Activated CD8-positive, alpha-beta T cell treated with anti-CD3 and anti-CD28 coated beads for 36 hours (primary cell): ENCODE measurements at regions not wholly inside any gene's neighbourhood (a gene's known extent, or its start where the extent isn't known, plus 50 kb on each side); places are given as distances from the start of the nearest gene placed in this dataset.
"Not testable (repeated sequence)": the region's sequence is repeated elsewhere in the genome, so short reads cannot be mapped to it uniquely, and the experiment has no call there.

Experiments used
- ATAC-seq: fragments of 200-7000 bp; cut with Tn5 transposase; one replicate; pipeline ENCODE4 v1.10.0; 2021; ENCODE audit warnings: mild to moderate bottlenecking, moderate library complexity
- CTCF ChIA-PET: fragments of 350-600 bp; sonication (Branson Sonifier 250); formaldehyde crosslinking; loops from one replicate; lab custom pipeline; 2021; ENCODE audit warnings: antibody characterized with exemption; lab: Charles Lee
- POLR2A ChIA-PET: fragments of 350-600 bp; sonication (Branson Sonifier 250); formaldehyde crosslinking; loops from one replicate; lab custom pipeline; 2021; ENCODE audit warnings: antibody characterized with exemption; lab: Charles Lee
- DNase-seq: peaks from one replicate; pipeline ENCODE4 v3.0.0-alpha.2; 2020
- H3K27ac Mint-ChIP-seq: one replicate; pipeline ENCODE4 v1.8.0; 2021; ENCODE audit warnings: mild to moderate bottlenecking, mixed read lengths
- H3K27me3 Mint-ChIP-seq: one replicate; pipeline ENCODE4 v1.8.0; 2021; ENCODE audit warnings: mixed read lengths
- H3K36me3 Mint-ChIP-seq: one replicate; pipeline ENCODE4 v1.8.0; 2021; ENCODE audit warnings: low read depth, mixed read lengths
- H3K4me1 Mint-ChIP-seq: one replicate; pipeline ENCODE4 v1.8.0; 2021; ENCODE audit warnings: low read depth, mixed read lengths
- H3K4me3 Mint-ChIP-seq: one replicate; pipeline ENCODE4 v1.8.0; 2021; ENCODE audit warnings: mild to moderate bottlenecking, moderate library complexity, mixed read lengths
- H3K9me3 Mint-ChIP-seq: one replicate; pipeline ENCODE4 v1.8.0; 2021; ENCODE audit warnings: mixed read lengths
- CTCF ChIP-seq: fragments of 200-600 bp; IDR thresholded peaks from one replicate; pipeline ENCODE4 v1.8.0; 2022; ENCODE audit warnings: antibody characterized with exemption, mild to moderate bottlenecking
- intact Hi-C: fragments of 100-400 bp; cut with micrococcal nuclease; formaldehyde crosslinking; loops from one replicate; pipeline ENCODE4 v1.10.0; 2022

- Mint-ChIP-seq H3K4me3 (no peak overlapping the region), H3K27ac (no peak overlapping the region), H3K9me3 (peaks cover 10% of the 10 kb centered on the region), H3K36me3 (no peaks in the 10 kb centered on the region), H3K27me3 (no peaks in the 10 kb centered on the region), H3K4me1 (no peaks in the 10 kb centered on the region)
- no peak for ATAC-seq
- TF ChIP-seq CTCF = no peak
- ChIA-PET CTCF (no interaction called here), POLR2A (interaction anchor here (0.6 kb wide), 1 partner anchor 1207 kb away, joined by 3 read pairs; no protein-coding TSS in a partner anchor)
- DNase-seq = no peak
- intact Hi-C loops = no loop called here
Observed at GRCh38 chr1:189696297-189696696, 781.4 kb downstream of the BRINP3 start.

- no peaks in the 10 kb centered on the region for H3K36me3 Mint-ChIP-seq
Observed at GRCh38 chr1:189697113-189697512, 780.6 kb downstream of the BRINP3 start.

GRCh38 chr1:189701606-189702005 lies 776.1 kb downstream of the BRINP3 start:
- H3K27me3 Mint-ChIP-seq = no peaks in the 10 kb centered on the region
- H3K27ac Mint-ChIP-seq = no peak overlapping the region
- intact Hi-C loops = no loop called here
- POLR2A ChIA-PET = no interaction called here
- H3K9me3 Mint-ChIP-seq = peaks cover 3% of the 10 kb centered on the region
- DNase-seq (no peak), ATAC-seq (no peak)
- TF ChIP-seq CTCF = no peak
- H3K36me3 Mint-ChIP-seq = no peaks in the 10 kb centered on the region
- CTCF ChIA-PET = no interaction called here
- H3K4me3 Mint-ChIP-seq = no peak overlapping the region
- no peaks in the 10 kb centered on the region for H3K4me1 Mint-ChIP-seq

More at GRCh38 chr1:189697113-189697512, 780.6 kb downstream of the BRINP3 start:
- Mint-ChIP-seq H3K4me1 (no peaks in the 10 kb centered on the region), H3K9me3 (peaks cover 10% of the 10 kb centered on the region), H3K4me3 (no peak overlapping the region), H3K27ac (no peak overlapping the region), H3K27me3 (no peaks in the 10 kb centered on the region)
- TF ChIP-seq CTCF = no peak
- ChIA-PET POLR2A (no interaction called here), CTCF (no interaction called here)
- DNase-seq (no peak), ATAC-seq (no peak)
- intact Hi-C loops = no loop called here

- Mint-ChIP-seq H3K4me3 (no peak overlapping the region), H3K27ac (no peak overlapping the region), H3K9me3 (peaks cover 22% of the 10 kb centered on the region), H3K27me3 (no peaks in the 10 kb centered on the region), H3K36me3 (no peaks in the 10 kb centered on the region), H3K4me1 (no peaks in the 10 kb centered on the region)
- no peak for TF ChIP-seq CTCF
- intact Hi-C loops = no loop called here
- ChIA-PET POLR2A (no interaction called here), CTCF (no interaction called here)
- ATAC-seq (no peak), DNase-seq (no peak)
Observed at GRCh38 chr1:189706594-189706993, 771.1 kb downstream of the BRINP3 start.

DNA sequence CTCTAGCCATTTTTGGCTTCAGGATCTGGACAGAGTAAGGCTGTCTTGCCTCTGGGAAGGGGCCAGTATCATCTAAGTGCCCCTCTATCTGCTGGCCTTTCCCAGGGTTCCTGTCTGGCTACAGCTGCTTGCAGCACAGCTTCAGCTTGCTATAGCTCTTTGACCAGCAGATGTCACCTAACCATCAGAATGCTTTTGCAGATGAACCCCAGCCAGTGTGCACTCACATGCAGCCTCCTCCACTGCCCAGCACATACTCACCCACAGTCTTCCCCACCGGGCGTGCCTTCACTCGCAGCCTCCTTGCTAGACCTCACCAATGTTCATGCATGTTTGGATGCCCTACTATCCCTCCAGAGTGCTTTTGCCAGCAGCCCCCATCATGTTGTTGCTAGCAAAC lies 769.0 kb downstream of the BRINP3 start:
- H3K4me3 Mint-ChIP-seq = no peak overlapping the region
- intact Hi-C loops = no loop called here

DNA sequence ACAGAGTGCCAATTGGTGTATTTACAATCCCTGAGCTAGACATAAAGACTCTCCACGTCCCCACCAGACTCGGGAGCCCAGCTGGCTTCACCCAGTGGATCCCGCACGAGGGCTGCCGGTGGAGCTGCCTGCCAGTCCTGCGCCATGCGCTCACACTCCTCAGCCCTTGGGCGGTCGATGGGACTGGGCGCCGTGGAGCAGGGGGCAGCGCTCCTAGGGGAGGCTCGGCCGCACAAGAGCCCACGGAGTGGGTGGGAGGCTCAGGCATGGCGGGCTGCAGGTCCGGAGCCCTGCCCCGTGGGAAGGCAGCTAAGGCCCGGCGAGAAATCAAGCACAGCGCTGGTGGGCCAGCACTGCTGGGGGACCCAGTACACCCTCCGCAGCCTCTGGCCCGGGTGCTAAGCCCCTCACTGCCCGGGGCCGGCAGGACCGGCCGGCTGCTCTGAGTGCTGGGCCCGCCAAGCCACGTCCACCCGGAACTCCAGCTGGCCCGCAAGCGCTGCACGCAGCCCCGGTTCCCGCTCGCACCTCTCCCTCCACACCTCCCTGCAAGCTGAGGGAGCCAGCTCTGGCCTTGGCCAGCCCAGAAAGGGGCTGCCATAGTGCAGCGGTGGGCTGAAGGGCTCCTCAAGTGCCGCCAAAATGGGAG lies 759.4 kb downstream of the BRINP3 start:
- H3K9me3 Mint-ChIP-seq, H3K4me1 Mint-ChIP-seq, H3K27ac Mint-ChIP-seq, H3K4me3 Mint-ChIP-seq, ATAC-seq, CTCF ChIA-PET, H3K36me3 Mint-ChIP-seq, intact Hi-C loops, DNase-seq, H3K27me3 Mint-ChIP-seq, POLR2A ChIA-PET: not testable (repeated sequence)

More for the DNA sequence above, 769.0 kb downstream of the BRINP3 start:
- no peak for DNase-seq
- no peaks in the 10 kb centered on the region for H3K4me1 Mint-ChIP-seq
- no peak overlapping the region for H3K27ac Mint-ChIP-seq
- POLR2A ChIA-PET = interaction anchor here (0.6 kb wide), 1 partner anchor 1499 kb away, joined by 3 read pairs; no protein-coding TSS in a partner anchor
- TF ChIP-seq CTCF = no peak
- peaks cover 22% of the 10 kb centered on the region for H3K9me3 Mint-ChIP-seq
- H3K36me3 Mint-ChIP-seq = no peaks in the 10 kb centered on the region
- CTCF ChIA-PET = no interaction called here
- no peak for ATAC-seq
- H3K27me3 Mint-ChIP-seq = no peaks in the 10 kb centered on the region
